Keratinocyte (primary cell): ENCODE measurements at regions not wholly inside any gene's neighbourhood (a gene's known extent, or its start where the extent isn't known, plus 50 kb on each side); places are given as distances from the start of the nearest gene placed in this dataset.
A peak's percentile ranks its signal among the peaks of the same experiment; 100 is the strongest.

ENCODE experiments used
- DNase-seq: peaks from one replicate; pipeline ENCODE4 v3.0.0-alpha.2; 2011; ENCODE audit warnings: low read depth, missing footprints, low spot score
- FAIRE-seq: peaks from 2 replicates; lab custom pipeline; 2011; peaks lifted over from hg19 to GRCh38; lab: Jason Lieb, UNC
- H2AFZ ChIP-seq: 2 replicates; pipeline ENCODE4 v1.6.0; 2012; ENCODE audit warnings: low read length, control low read depth, inconsistent platforms; ENCODE audit not compliant: control insufficient read depth
- H3K27ac ChIP-seq: 2 replicates; pipeline ENCODE4 v1.5.1; 2011; ENCODE audit warnings: low read length; ENCODE audit not compliant: control insufficient read depth, insufficient read depth
- H3K27me3 ChIP-seq: 3 replicates; pipeline ENCODE4 v1.6.0; 2011; ENCODE audit warnings: low read length; ENCODE audit not compliant: control insufficient read depth, insufficient read depth; ENCODE audit errors: extremely low read depth
- H3K36me3 ChIP-seq, 2 experiments: 2 replicates in 1 of 2; 3 replicates in 1 of 2; pipeline ENCODE4 v1.5.1; 2011; ENCODE audit warnings: low read length in 2 of 2, mild to moderate bottlenecking in 1 of 2; ENCODE audit not compliant: control insufficient read depth in 2 of 2, insufficient read depth in 2 of 2; ENCODE audit errors: extremely low read depth in 1 of 2
- H3K4me1 ChIP-seq: 3 replicates; pipeline ENCODE4 v1.5.1; 2011; ENCODE audit warnings: low read length; ENCODE audit not compliant: control insufficient read depth, insufficient read depth; ENCODE audit errors: extremely low read depth
- H3K4me2 ChIP-seq: 3 replicates; pipeline ENCODE4 v1.6.0; 2011; ENCODE audit warnings: low read depth, low read length; ENCODE audit not compliant: control insufficient read depth, insufficient read depth; ENCODE audit errors: extremely low read depth
- H3K4me3 ChIP-seq, 3 experiments: fragments of 200-600 bp in 1 of 3; sonication (generic) in 1 of 3; 2 replicates in 2 of 3; 3 replicates in 1 of 3; pipeline ENCODE4 v1.5.1; 2011 to 2016; ENCODE audit warnings: low read length in 3 of 3, mild to moderate bottlenecking in 3 of 3, control low read depth in 2 of 3, inconsistent platforms in 1 of 3, low read depth in 1 of 3, mixed read lengths in 1 of 3, mixed run types in 1 of 3, moderate library complexity in 1 of 3; ENCODE audit not compliant: control insufficient read depth in 2 of 3, insufficient read depth in 2 of 3; ENCODE audit errors: extremely low read depth in 1 of 3
- H3K79me2 ChIP-seq: 2 replicates; pipeline ENCODE4 v1.6.0; 2012; ENCODE audit warnings: low read length; ENCODE audit not compliant: control insufficient read depth, insufficient read depth
- H3K9ac ChIP-seq: 3 replicates; pipeline ENCODE4 v1.6.0; 2011; ENCODE audit warnings: low read length; ENCODE audit not compliant: control insufficient read depth, insufficient read depth; ENCODE audit errors: extremely low read depth
- H3K9me1 ChIP-seq: 3 replicates; pipeline ENCODE4 v1.6.0; 2011; ENCODE audit warnings: low read length; ENCODE audit not compliant: control insufficient read depth, insufficient read depth; ENCODE audit errors: extremely low read depth
- H3K9me3 ChIP-seq: 2 replicates; pipeline ENCODE4 v1.5.1; 2012; ENCODE audit warnings: low read depth, low read length; ENCODE audit not compliant: control insufficient read depth
- H4K20me1 ChIP-seq: 3 replicates; pipeline ENCODE4 v1.6.0; 2011; ENCODE audit warnings: low read length; ENCODE audit not compliant: control insufficient read depth, insufficient read depth; ENCODE audit errors: extremely low read depth
- EZH2 ChIP-seq: IDR thresholded peaks from one replicate; pipeline ENCODE4 v1.6.1; 2012; ENCODE audit warnings: inconsistent platforms, mild to moderate bottlenecking, low read length, moderate library complexity
- dilution Hi-C: fragments of 300-500 bp; cut with MboI; formaldehyde crosslinking; loops from one replicate; pipeline ENCODE4 v1.7.0; 2020; ENCODE audit warnings: low sequenced_read_pairs; ENCODE audit not compliant: extremely low pct_ligation_motif_present
- TF ChIP-seq, protein P1 (sequence below), 3 experiments: IDR thresholded peaks in 1 of 3; conservative IDR thresholded peaks in 1 of 3; optimal IDR thresholded peaks in 1 of 3; 2 replicates in 2 of 3; 3 replicates in 1 of 3; pipeline versions ENCODE3 to v1.5.1; 2011; ENCODE audit warnings: low read length in 3 of 3, mild to moderate bottlenecking in 3 of 3, moderate library complexity in 2 of 3, control low read depth in 1 of 3, inconsistent platforms in 1 of 3; ENCODE audit not compliant: insufficient read depth in 2 of 3; ENCODE audit errors: extremely low read depth in 1 of 3

DNA sequence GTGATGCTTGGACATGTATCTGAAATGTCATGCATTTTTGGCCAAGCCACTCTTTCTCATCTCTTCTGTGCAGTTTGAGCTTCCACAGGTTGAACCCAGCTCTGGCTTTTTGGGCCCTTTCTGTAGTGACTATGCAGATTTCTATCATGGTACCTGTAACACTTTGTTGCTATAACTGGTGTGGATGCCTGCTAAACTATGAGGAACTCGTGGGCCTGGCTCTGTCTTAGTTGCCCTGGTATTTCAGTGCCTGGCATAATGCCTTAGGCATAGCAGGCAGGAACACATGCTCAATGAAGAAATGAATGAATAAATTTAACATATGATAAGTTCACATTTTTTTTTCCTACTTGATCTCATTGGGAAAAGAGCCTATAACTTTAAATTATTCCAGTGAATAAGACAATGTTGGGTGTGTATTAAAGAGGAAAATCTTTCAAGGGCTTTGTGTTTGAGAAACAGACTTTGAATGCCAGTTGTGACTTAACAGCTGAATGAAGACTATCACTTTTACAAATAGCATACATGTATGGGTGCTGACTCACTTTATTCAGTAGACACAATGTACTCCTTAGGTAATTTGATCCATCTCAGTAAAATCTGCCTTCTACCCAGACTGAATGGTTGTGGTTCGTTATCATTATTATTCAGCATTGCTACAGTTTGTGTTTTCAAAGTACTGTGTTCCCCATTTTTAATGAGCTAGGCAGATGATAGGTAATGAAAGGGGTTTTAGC is 86.4 kb upstream of the MAP4K3 start:
- Histone ChIP-seq H3K9ac (no peak overlapping the region), H3K4me2 (peak overlapping the region; percentile 60), H3K4me1 (peaks cover 27% of the 10 kb centered on the region), H3K4me3 (no peak overlapping the region), H3K27me3 (no peaks in the 10 kb centered on the region), H3K9me3 (peaks cover 8% of the 10 kb centered on the region), H3K27ac (peak overlapping the region; percentile 77), H3K79me2 (no peaks in the 10 kb centered on the region), H4K20me1 (no peaks in the 10 kb centered on the region), H2AFZ (peak overlapping the region; percentile 35), H3K36me3 (no peaks in the 10 kb centered on the region), H3K9me1 (no peaks in the 10 kb centered on the region)
- dilution Hi-C loops = no loop called here
- DNase-seq (peak; percentile 57), FAIRE-seq (peak; percentile 5)
- no peak for TF ChIP-seq EZH2
- TF ChIP-seq, protein P1, sequence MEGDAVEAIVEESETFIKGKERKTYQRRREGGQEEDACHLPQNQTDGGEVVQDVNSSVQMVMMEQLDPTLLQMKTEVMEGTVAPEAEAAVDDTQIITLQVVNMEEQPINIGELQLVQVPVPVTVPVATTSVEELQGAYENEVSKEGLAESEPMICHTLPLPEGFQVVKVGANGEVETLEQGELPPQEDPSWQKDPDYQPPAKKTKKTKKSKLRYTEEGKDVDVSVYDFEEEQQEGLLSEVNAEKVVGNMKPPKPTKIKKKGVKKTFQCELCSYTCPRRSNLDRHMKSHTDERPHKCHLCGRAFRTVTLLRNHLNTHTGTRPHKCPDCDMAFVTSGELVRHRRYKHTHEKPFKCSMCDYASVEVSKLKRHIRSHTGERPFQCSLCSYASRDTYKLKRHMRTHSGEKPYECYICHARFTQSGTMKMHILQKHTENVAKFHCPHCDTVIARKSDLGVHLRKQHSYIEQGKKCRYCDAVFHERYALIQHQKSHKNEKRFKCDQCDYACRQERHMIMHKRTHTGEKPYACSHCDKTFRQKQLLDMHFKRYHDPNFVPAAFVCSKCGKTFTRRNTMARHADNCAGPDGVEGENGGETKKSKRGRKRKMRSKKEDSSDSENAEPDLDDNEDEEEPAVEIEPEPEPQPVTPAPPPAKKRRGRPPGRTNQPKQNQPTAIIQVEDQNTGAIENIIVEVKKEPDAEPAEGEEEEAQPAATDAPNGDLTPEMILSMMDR (optimal IDR thresholded peaks at IDR 0.05 in 1 of 3, IDR thresholded peaks at IDR 0.05 in 1 of 3, conservative IDR thresholded peaks at IDR 0.05 in 1 of 3; ENCODE audit: extremely low read depth in 1 of 3, insufficient read depth in 2 of 3, low read length in 3 of 3) = no peak

- peak overlapping the region; percentile 60 for H3K4me2 ChIP-seq
- peaks cover 27% of the 10 kb centered on the region for H3K4me1 ChIP-seq
- no peaks in the 10 kb centered on the region for H3K79me2 ChIP-seq
- H3K27me3 ChIP-seq = no peaks in the 10 kb centered on the region
- peak overlapping the region; percentile 25 for H2AFZ ChIP-seq
- no peaks in the 10 kb centered on the region for H4K20me1 ChIP-seq
- H3K9me3 ChIP-seq = peaks cover 8% of the 10 kb centered on the region
- H3K9ac ChIP-seq = no peak overlapping the region
- no peaks in the 10 kb centered on the region for H3K36me3 ChIP-seq
- no peaks in the 10 kb centered on the region for H3K9me1 ChIP-seq
- no peak for FAIRE-seq
- H3K4me3 ChIP-seq = no peak overlapping the region
- TF ChIP-seq, protein P1 (optimal IDR thresholded peaks at IDR 0.05 in 1 of 3, IDR thresholded peaks at IDR 0.05 in 1 of 3, conservative IDR thresholded peaks at IDR 0.05 in 1 of 3; ENCODE audit: extremely low read depth in 1 of 3, insufficient read depth in 2 of 3, low read length in 3 of 3) = no peak
- TF ChIP-seq EZH2 = no peak
- H3K27ac ChIP-seq = peak overlapping the region; percentile 77
- DNase-seq = no peak
- dilution Hi-C loops = no loop called here
Measured at GRCh38 chr2:39524061-39524460, 87.0 kb upstream of the MAP4K3 start.
